GM12872 (cell line): ENCODE measurements at regions not wholly inside any gene's neighbourhood (a gene's known extent, or its start where the extent isn't known, plus 50 kb on each side); places are given as distances from the start of the nearest gene placed in this dataset.

Experiments
- CTCF ChIP-seq: IDR thresholded peaks from 3 replicates; pipeline ENCODE4 v1.5.1; 2011; ENCODE audit warnings: low read depth, mild to moderate bottlenecking, low read length, moderate library complexity; ENCODE audit not compliant: insufficient read depth

GRCh38 chr3:78414261-78414660 lies 1353.5 kb downstream of the ROBO1 start:
- TF ChIP-seq CTCF = no peak

- TF ChIP-seq CTCF = no peak
Measured at GRCh38 chr3:78420611-78421010, 1347.2 kb downstream of the ROBO1 start.

GRCh38 chr3:78421247-78421966 lies 1346.4 kb downstream of the ROBO1 start:
- TF ChIP-seq CTCF = no peak

- no peak for TF ChIP-seq CTCF
Measured at GRCh38 chr3:78424656-78425055, 1343.1 kb downstream of the ROBO1 start.

- TF ChIP-seq CTCF = no peak
Measured at GRCh38 chr3:78426454-78426853, 1341.3 kb downstream of the ROBO1 start.

GRCh38 chr3:78427303-78427702 lies 1340.5 kb downstream of the ROBO1 start:
- no peak for TF ChIP-seq CTCF

- TF ChIP-seq CTCF = no peak
Measured at GRCh38 chr3:78430741-78431140, 1337.1 kb downstream of the ROBO1 start.
